Putamen (tissue), 1 donor: ENCODE measurements at regions not wholly inside any gene's neighbourhood (a gene's known extent, or its start where the extent isn't known, plus 50 kb on each side); places are given as distances from the start of the nearest gene placed in this dataset.
"Not testable (repeated sequence)": the region's sequence is repeated elsewhere in the genome, so short reads cannot be mapped to it uniquely, and the experiment has no call there.

ENCODE experiments used
- DNase-seq: peaks from one replicate; pipeline ENCODE4 v3.0.0-alpha.2; 2016; ENCODE audit warnings: low spot score

GRCh38 chr4:177948853-177949252 is 506.6 kb upstream of the AGA start:
- DNase-seq = no peak

GRCh38 chr4:177951026-177951425 is 508.8 kb upstream of the AGA start:
- no peak for DNase-seq

GRCh38 chr4:177952723-177953122 is 510.5 kb upstream of the AGA start:
- no peak for DNase-seq

GRCh38 chr4:177957596-177958360 is 515.5 kb upstream of the AGA start:
- DNase-seq = no peak

GRCh38 chr4:177960566-177960965 is 518.3 kb upstream of the AGA start:
- no peak for DNase-seq

GRCh38 chr4:177961761-177962380 is 519.6 kb upstream of the AGA start:
- no peak for DNase-seq

- no peak for DNase-seq
These were observed 521.8 kb upstream of the AGA start for GRCh38 chr4:177964061-177964460.

GRCh38 chr4:177964693-177965168 is 522.5 kb upstream of the AGA start:
- DNase-seq = no peak

GRCh38 chr4:177967328-177967727 is 525.1 kb upstream of the AGA start:
- no peak for DNase-seq

GRCh38 chr4:177968817-177969442 is 526.7 kb upstream of the AGA start:
- no peak for DNase-seq

- no peak for DNase-seq
These were observed 532.2 kb upstream of the AGA start for GRCh38 chr4:177974461-177974860.

GRCh38 chr4:177975315-177975987 is 533.2 kb upstream of the AGA start:
- DNase-seq = no peak

- DNase-seq = no peak
These were observed 544.0 kb upstream of the AGA start for GRCh38 chr4:177986236-177986635.

- DNase-seq = no peak
These were observed 545.7 kb upstream of the AGA start for GRCh38 chr4:177987896-177988295.

GRCh38 chr4:177989503-177990201 is 547.4 kb upstream of the AGA start:
- no peak for DNase-seq

GRCh38 chr4:178003098-178003657 is 560.9 kb upstream of the AGA start:
- no peak for DNase-seq

- no peak for DNase-seq
These were observed 568.4 kb upstream of the AGA start for GRCh38 chr4:178010596-178010995.

GRCh38 chr4:178015046-178015445 is 572.8 kb upstream of the AGA start:
- DNase-seq = not testable (repeated sequence)

GRCh38 chr4:178026999-178027398 is 584.8 kb upstream of the AGA start:
- no peak for DNase-seq

GRCh38 chr4:178027796-178028195 is 585.6 kb upstream of the AGA start:
- no peak for DNase-seq

- no peak for DNase-seq
These were observed 586.2 kb upstream of the AGA start for GRCh38 chr4:178028481-178028880.
